Osteocyte (in vitro differentiated cells): ENCODE measurements at regions not wholly inside any gene's neighbourhood (a gene's known extent, or its start where the extent isn't known, plus 50 kb on each side); places are given as distances from the start of the nearest gene placed in this dataset.

Experiments
- DNase-seq: peaks from one replicate; pipeline ENCODE4 v3.0.0; 2021; ENCODE audit warnings: mixed read lengths; ENCODE audit not compliant: unreplicated experiment; ENCODE audit errors: extremely low spot score
- H3K27ac Mint-ChIP-seq: one replicate; pipeline ENCODE4 v1.8.0; 2021; ENCODE audit warnings: mild to moderate bottlenecking, mixed read lengths; ENCODE audit not compliant: unreplicated experiment
- H3K27me3 Mint-ChIP-seq: one replicate; pipeline ENCODE4 v1.8.0; 2021; ENCODE audit warnings: mixed read lengths; ENCODE audit not compliant: unreplicated experiment
- H3K36me3 Mint-ChIP-seq: one replicate; pipeline ENCODE4 v1.8.0; 2021; ENCODE audit warnings: mixed read lengths; ENCODE audit not compliant: unreplicated experiment
- H3K4me1 Mint-ChIP-seq: one replicate; pipeline ENCODE4 v1.8.0; 2021; ENCODE audit warnings: mixed read lengths; ENCODE audit not compliant: unreplicated experiment
- H3K4me3 Mint-ChIP-seq: one replicate; pipeline ENCODE4 v1.8.0; 2021; ENCODE audit warnings: mild to moderate bottlenecking, moderate library complexity, mixed read lengths; ENCODE audit not compliant: unreplicated experiment
- H3K9me3 Mint-ChIP-seq: one replicate; pipeline ENCODE4 v1.8.0; 2021; ENCODE audit warnings: mixed read lengths; ENCODE audit not compliant: unreplicated experiment
- CTCF ChIP-seq: fragments of 200-600 bp; sonication (generic); IDR thresholded peaks from 2 replicates; pipeline ENCODE4 v1.5.0; 2021; ENCODE audit warnings: antibody characterized with exemption, mild to moderate bottlenecking, moderate library complexity

GRCh38 chr14:39772627-39773026, 340.4 kb upstream of the FBXO33 start:
- Mint-ChIP-seq H3K4me1 (no peaks in the 10 kb centered on the region), H3K36me3 (no peaks in the 10 kb centered on the region), H3K27ac (no peak overlapping the region), H3K27me3 (no peaks in the 10 kb centered on the region), H3K9me3 (no peaks in the 10 kb centered on the region), H3K4me3 (no peak overlapping the region)
- no peak for DNase-seq
- TF ChIP-seq CTCF: no peak

- H3K27ac Mint-ChIP-seq: no peak overlapping the region
- no peaks in the 10 kb centered on the region for H3K27me3 Mint-ChIP-seq
- H3K36me3 Mint-ChIP-seq: no peaks in the 10 kb centered on the region
- H3K4me1 Mint-ChIP-seq: no peaks in the 10 kb centered on the region
- no peak for TF ChIP-seq CTCF
- H3K9me3 Mint-ChIP-seq: no peaks in the 10 kb centered on the region
- DNase-seq: no peak
- no peak overlapping the region for H3K4me3 Mint-ChIP-seq
Observed at GRCh38 chr14:39768589-39768988, 336.4 kb upstream of the FBXO33 start.

GRCh38 chr14:39766397-39767000, 334.3 kb upstream of the FBXO33 start:
- no peaks in the 10 kb centered on the region for H3K9me3 Mint-ChIP-seq
- H3K36me3 Mint-ChIP-seq: no peaks in the 10 kb centered on the region
- no peak overlapping the region for H3K27ac Mint-ChIP-seq
- H3K27me3 Mint-ChIP-seq: no peaks in the 10 kb centered on the region
- H3K4me1 Mint-ChIP-seq: no peaks in the 10 kb centered on the region
- TF ChIP-seq CTCF: no peak
- H3K4me3 Mint-ChIP-seq: no peak overlapping the region
- no peak for DNase-seq

GRCh38 chr14:39765676-39766075, 333.4 kb upstream of the FBXO33 start:
- no peak overlapping the region for H3K27ac Mint-ChIP-seq
- no peaks in the 10 kb centered on the region for H3K4me1 Mint-ChIP-seq
- no peaks in the 10 kb centered on the region for H3K9me3 Mint-ChIP-seq
- H3K36me3 Mint-ChIP-seq: no peaks in the 10 kb centered on the region
- H3K4me3 Mint-ChIP-seq: no peak overlapping the region
- DNase-seq: no peak
- no peak for TF ChIP-seq CTCF
- no peaks in the 10 kb centered on the region for H3K27me3 Mint-ChIP-seq

- Mint-ChIP-seq H3K27ac (no peak overlapping the region), H3K9me3 (no peaks in the 10 kb centered on the region), H3K27me3 (no peaks in the 10 kb centered on the region), H3K36me3 (no peaks in the 10 kb centered on the region), H3K4me3 (no peak overlapping the region), H3K4me1 (no peaks in the 10 kb centered on the region)
- TF ChIP-seq CTCF: no peak
- DNase-seq: no peak
Observed at GRCh38 chr14:39763402-39763890, 331.2 kb upstream of the FBXO33 start.
